Ishikawa (cell line): ENCODE measurements at regions not wholly inside any gene's neighbourhood (a gene's known extent, or its start where the extent isn't known, plus 50 kb on each side); places are given as distances from the start of the nearest gene placed in this dataset.

Experiments
- CEBPB ChIP-seq: IDR thresholded peaks from 2 replicates; pipeline ENCODE4 v1.6.1; 2012
- CREB1 ChIP-seq: IDR thresholded peaks from 2 replicates; pipeline ENCODE4 v1.6.1; 2012; ENCODE audit warnings: low read depth
- EGR1 ChIP-seq: IDR thresholded peaks from 2 replicates; pipeline ENCODE4 v1.6.1; 2012
- EP300 ChIP-seq: IDR thresholded peaks from 2 replicates; pipeline ENCODE4 v1.6.1; 2012; ENCODE audit warnings: borderline replicate concordance
- FOXM1 ChIP-seq: IDR thresholded peaks from 2 replicates; pipeline ENCODE4 v1.6.1; 2012; ENCODE audit warnings: low read depth, borderline replicate concordance
- MAX ChIP-seq: IDR thresholded peaks from 2 replicates; pipeline ENCODE4 v1.6.1; 2012
- NFIC ChIP-seq: IDR thresholded peaks from 2 replicates; pipeline ENCODE4 v1.6.1; 2012
- RAD21 ChIP-seq: IDR thresholded peaks from 2 replicates; pipeline ENCODE4 v1.6.1; 2012; ENCODE audit warnings: low read depth
- REST ChIP-seq: IDR thresholded peaks from 2 replicates; pipeline ENCODE4 v1.6.1; 2012; ENCODE audit warnings: low read depth, mild to moderate bottlenecking
- TAF1 ChIP-seq: IDR thresholded peaks from 2 replicates; pipeline ENCODE4 v1.6.1; 2012; ENCODE audit warnings: low read depth, mild to moderate bottlenecking
- TCF12 ChIP-seq: IDR thresholded peaks from 2 replicates; pipeline ENCODE4 v1.6.1; 2012; ENCODE audit warnings: low read depth
- TEAD4 ChIP-seq: IDR thresholded peaks from 2 replicates; pipeline ENCODE4 v1.6.1; 2012
- USF1 ChIP-seq: IDR thresholded peaks from 2 replicates; pipeline ENCODE4 v1.6.1; 2012
- YY1 ChIP-seq: IDR thresholded peaks from 2 replicates; pipeline ENCODE4 v1.6.1; 2012; ENCODE audit warnings: low read depth
- ZBTB7A ChIP-seq: IDR thresholded peaks from 2 replicates; pipeline ENCODE4 v1.6.1; 2012; ENCODE audit warnings: low read depth

GRCh38 chr15:93233710-93234109, 144.7 kb upstream of the RGMA start:
- TF ChIP-seq MAX (no peak), ZBTB7A (no peak), YY1 (no peak), NFIC (no peak), TCF12 (no peak), CREB1 (no peak), USF1 (no peak), EGR1 (no peak), TAF1 (no peak), REST (no peak), EP300 (no peak), CEBPB (no peak), FOXM1 (no peak), RAD21 (no peak), TEAD4 (no peak)

- TF ChIP-seq REST (no peak), CREB1 (no peak), FOXM1 (no peak), RAD21 (no peak), USF1 (no peak), NFIC (no peak), TEAD4 (no peak), EP300 (no peak), EGR1 (no peak), ZBTB7A (no peak), CEBPB (no peak), MAX (no peak), TAF1 (no peak), TCF12 (no peak), YY1 (no peak)
Observed at GRCh38 chr15:93232845-93233244, 143.8 kb upstream of the RGMA start.

GRCh38 chr15:93231994-93232393, 143.0 kb upstream of the RGMA start:
- no peak for TF ChIP-seq USF1
- no peak for TF ChIP-seq EGR1
- TF ChIP-seq ZBTB7A: no peak
- TF ChIP-seq CREB1: no peak
- TF ChIP-seq EP300: no peak
- TF ChIP-seq TEAD4: no peak
- TF ChIP-seq TAF1: no peak
- TF ChIP-seq TCF12: no peak
- TF ChIP-seq REST: no peak
- TF ChIP-seq NFIC: no peak
- no peak for TF ChIP-seq RAD21
- TF ChIP-seq MAX: no peak
- TF ChIP-seq CEBPB: no peak
- no peak for TF ChIP-seq YY1
- TF ChIP-seq FOXM1: no peak

GRCh38 chr15:93231261-93231925, 142.4 kb upstream of the RGMA start:
- TF ChIP-seq YY1 (no peak), EP300 (no peak), ZBTB7A (no peak), TCF12 (no peak), RAD21 (no peak), EGR1 (no peak), CEBPB (no peak), NFIC (no peak), FOXM1 (no peak), TAF1 (no peak), REST (no peak), TEAD4 (no peak), MAX (no peak), USF1 (no peak), CREB1 (no peak)
